ENCODE measurements at regions not wholly inside any gene's neighbourhood (a gene's known extent, or its start where the extent isn't known, plus 50 kb on each side); places are given as distances from the start of the nearest gene placed in this dataset.

- Histone ChIP-seq H3K79me2 (ENCODE audit: insufficient read depth, low read length) (no peaks in the 10 kb centered on the region), H3K9me3 (ENCODE audit: low read depth, low read length) (peaks cover 2% of the 10 kb centered on the region), H4K20me1 (ENCODE audit: insufficient read depth, low read length) (no peaks in the 10 kb centered on the region), H3K27ac (ENCODE audit: low read depth, low read length) (no peak overlapping the region), H3K4me2 (ENCODE audit: insufficient read depth, low read length) (no peak overlapping the region), H3K27me3 (ENCODE audit: insufficient read depth, low read length) (no peaks in the 10 kb centered on the region), H2AFZ (ENCODE audit: low read length) (no peak overlapping the region), H3K4me1 (ENCODE audit: insufficient read depth, low read length) (no peaks in the 10 kb centered on the region), H3K4me3 (ENCODE audit: insufficient read depth, low read length) (no peak overlapping the region), H3K36me3 (ENCODE audit: insufficient read depth, low read length) (no peaks in the 10 kb centered on the region)
- DNase-seq (ENCODE audit: insufficient read length, low spot score, missing footprints), result no peak
- no peak for TF ChIP-seq CTCF (IDR thresholded peaks at IDR 0.05; ENCODE audit: extremely low read depth, low read depth, low read length)
These were observed 349.9 kb upstream of the ZNF507 start for GRCh38 chr19:31995546-31995945.

GRCh38 chr19:32010071-32010470 lies 335.3 kb upstream of the ZNF507 start:
- no peaks in the 10 kb centered on the region for H3K79me2 ChIP-seq (ENCODE audit: insufficient read depth, low read length)
- TF ChIP-seq CTCF (IDR thresholded peaks at IDR 0.05; ENCODE audit: extremely low read depth, low read depth, low read length), result no peak
- no peak overlapping the region for H3K4me2 ChIP-seq (ENCODE audit: insufficient read depth, low read length)
- H3K36me3 ChIP-seq (ENCODE audit: insufficient read depth, low read length), result no peaks in the 10 kb centered on the region
- no peak overlapping the region for H2AFZ ChIP-seq (ENCODE audit: low read length)
- no peaks in the 10 kb centered on the region for H3K4me1 ChIP-seq (ENCODE audit: insufficient read depth, low read length)
- no peak for DNase-seq (ENCODE audit: insufficient read length, low spot score, missing footprints)
- no peak overlapping the region for H3K27ac ChIP-seq (ENCODE audit: low read depth, low read length)
- H3K4me3 ChIP-seq (ENCODE audit: insufficient read depth, low read length), result no peak overlapping the region
- no peaks in the 10 kb centered on the region for H4K20me1 ChIP-seq (ENCODE audit: insufficient read depth, low read length)
- no peaks in the 10 kb centered on the region for H3K27me3 ChIP-seq (ENCODE audit: insufficient read depth, low read length)
- no peaks in the 10 kb centered on the region for H3K9me3 ChIP-seq (ENCODE audit: low read depth, low read length)

GRCh38 chr19:32012206-32012605 lies 333.2 kb upstream of the ZNF507 start:
- Histone ChIP-seq H3K9me3 (ENCODE audit: low read depth, low read length) (no peaks in the 10 kb centered on the region), H3K36me3 (ENCODE audit: insufficient read depth, low read length) (no peaks in the 10 kb centered on the region), H4K20me1 (ENCODE audit: insufficient read depth, low read length) (no peaks in the 10 kb centered on the region), H2AFZ (ENCODE audit: low read length) (no peak overlapping the region), H3K4me3 (ENCODE audit: insufficient read depth, low read length) (no peak overlapping the region), H3K79me2 (ENCODE audit: insufficient read depth, low read length) (no peaks in the 10 kb centered on the region), H3K4me1 (ENCODE audit: insufficient read depth, low read length) (no peaks in the 10 kb centered on the region), H3K4me2 (ENCODE audit: insufficient read depth, low read length) (no peak overlapping the region), H3K27me3 (ENCODE audit: insufficient read depth, low read length) (no peaks in the 10 kb centered on the region), H3K27ac (ENCODE audit: low read depth, low read length) (no peak overlapping the region)
- TF ChIP-seq CTCF (IDR thresholded peaks at IDR 0.05; ENCODE audit: extremely low read depth, low read depth, low read length), result no peak
- no peak for DNase-seq (ENCODE audit: insufficient read length, low spot score, missing footprints)

GRCh38 chr19:32012886-32013631 lies 332.4 kb upstream of the ZNF507 start:
- Histone ChIP-seq H3K27ac (ENCODE audit: low read depth, low read length) (no peak overlapping the region), H3K4me3 (ENCODE audit: insufficient read depth, low read length) (no peak overlapping the region), H2AFZ (ENCODE audit: low read length) (no peak overlapping the region), H3K4me1 (ENCODE audit: insufficient read depth, low read length) (no peaks in the 10 kb centered on the region), H3K36me3 (ENCODE audit: insufficient read depth, low read length) (no peaks in the 10 kb centered on the region), H4K20me1 (ENCODE audit: insufficient read depth, low read length) (no peaks in the 10 kb centered on the region), H3K4me2 (ENCODE audit: insufficient read depth, low read length) (no peak overlapping the region), H3K27me3 (ENCODE audit: insufficient read depth, low read length) (no peaks in the 10 kb centered on the region), H3K79me2 (ENCODE audit: insufficient read depth, low read length) (no peaks in the 10 kb centered on the region), H3K9me3 (ENCODE audit: low read depth, low read length) (no peaks in the 10 kb centered on the region)
- no peak for DNase-seq (ENCODE audit: insufficient read length, low spot score, missing footprints)
- TF ChIP-seq CTCF (IDR thresholded peaks at IDR 0.05; ENCODE audit: extremely low read depth, low read depth, low read length), result no peak

Data from osteoblast (primary cell).